Peyer's patch (tissue), 4 donors: ENCODE measurements at regions not wholly inside any gene's neighbourhood (a gene's known extent, or its start where the extent isn't known, plus 50 kb on each side); places are given as distances from the start of the nearest gene placed in this dataset.

Experiments used
- POLR2A ChIP-seq, 2 donors: fragments of 450-650 bp; IDR thresholded peaks; one replicate each; pipeline ENCODE4 v1.5.1; 2017; ENCODE audit warnings: antibody characterized with exemption in 2 of 2, mild to moderate bottlenecking in 2 of 2, moderate library complexity in 2 of 2
- TF ChIP-seq, protein P1 (sequence below), 6 experiments: fragments of 450-650 bp in 4 of 6; fragments of 200-600 bp in 2 of 6; sonication (generic) in 1 of 6; IDR thresholded peaks; one replicate each; pipeline ENCODE4 v1.5.1; 2017 to 2019; ENCODE audit warnings: antibody characterized with exemption in 6 of 6, mild to moderate bottlenecking in 3 of 6, moderate library complexity in 1 of 6

DNA sequence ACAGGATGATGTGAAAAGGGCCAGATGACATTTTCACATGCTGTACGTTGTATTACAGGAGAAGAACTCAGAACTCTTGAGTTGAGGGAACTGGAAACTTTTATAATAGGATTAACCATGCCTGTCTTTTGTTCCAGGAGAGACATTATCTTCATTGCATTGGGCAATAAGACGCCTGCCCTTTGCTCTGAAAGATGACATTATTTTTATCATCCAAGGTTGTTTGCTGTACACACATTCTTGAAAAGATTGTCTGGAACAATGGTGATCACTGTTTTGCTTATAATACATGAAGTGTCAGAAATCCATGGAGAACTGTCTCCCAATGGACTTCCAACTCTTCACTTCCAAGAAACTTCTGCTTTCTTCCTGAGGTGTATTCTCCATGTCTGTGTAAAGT, 334.6 kb upstream of the B3GAT1 start:
- TF ChIP-seq, protein P1, sequence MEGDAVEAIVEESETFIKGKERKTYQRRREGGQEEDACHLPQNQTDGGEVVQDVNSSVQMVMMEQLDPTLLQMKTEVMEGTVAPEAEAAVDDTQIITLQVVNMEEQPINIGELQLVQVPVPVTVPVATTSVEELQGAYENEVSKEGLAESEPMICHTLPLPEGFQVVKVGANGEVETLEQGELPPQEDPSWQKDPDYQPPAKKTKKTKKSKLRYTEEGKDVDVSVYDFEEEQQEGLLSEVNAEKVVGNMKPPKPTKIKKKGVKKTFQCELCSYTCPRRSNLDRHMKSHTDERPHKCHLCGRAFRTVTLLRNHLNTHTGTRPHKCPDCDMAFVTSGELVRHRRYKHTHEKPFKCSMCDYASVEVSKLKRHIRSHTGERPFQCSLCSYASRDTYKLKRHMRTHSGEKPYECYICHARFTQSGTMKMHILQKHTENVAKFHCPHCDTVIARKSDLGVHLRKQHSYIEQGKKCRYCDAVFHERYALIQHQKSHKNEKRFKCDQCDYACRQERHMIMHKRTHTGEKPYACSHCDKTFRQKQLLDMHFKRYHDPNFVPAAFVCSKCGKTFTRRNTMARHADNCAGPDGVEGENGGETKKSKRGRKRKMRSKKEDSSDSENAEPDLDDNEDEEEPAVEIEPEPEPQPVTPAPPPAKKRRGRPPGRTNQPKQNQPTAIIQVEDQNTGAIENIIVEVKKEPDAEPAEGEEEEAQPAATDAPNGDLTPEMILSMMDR (IDR thresholded peaks at IDR 0.05) = no peak
- TF ChIP-seq POLR2A (IDR thresholded peaks at IDR 0.05) = no peak
